Suprapubic skin (tissue), 4 donors: ENCODE measurements at regions not wholly inside any gene's neighbourhood (a gene's known extent, or its start where the extent isn't known, plus 50 kb on each side); places are given as distances from the start of the nearest gene placed in this dataset.

Source experiments
- DNase-seq, 2 donors: peaks; one replicate each; pipeline ENCODE4 v3.0.0-alpha.2; 2019; ENCODE audit warnings: low spot score in 2 of 2
- H3K27ac ChIP-seq: fragments of 200-600 bp; sonication (generic); one replicate; pipeline ENCODE4 v1.5.1; 2019
- H3K27me3 ChIP-seq: fragments of 200-600 bp; sonication (generic); one replicate; pipeline ENCODE4 v1.5.1; 2019
- H3K36me3 ChIP-seq: fragments of 200-600 bp; sonication (generic); one replicate; pipeline ENCODE4 v1.5.1; 2019
- H3K4me1 ChIP-seq: fragments of 200-600 bp; sonication (generic); one replicate; pipeline ENCODE4 v1.5.1; 2019
- H3K4me3 ChIP-seq: fragments of 200-600 bp; sonication (generic); one replicate; pipeline ENCODE4 v1.5.1; 2019; ENCODE audit warnings: mild to moderate bottlenecking
- H3K9me3 ChIP-seq: fragments of 200-600 bp; sonication (generic); one replicate; pipeline ENCODE4 v1.5.1; 2019
- EP300 ChIP-seq: sonication (generic); formaldehyde crosslinking; IDR thresholded peaks from one replicate; pipeline ENCODE4 v1.6.1; 2017; ENCODE audit warnings: antibody characterized with exemption
- POLR2A ChIP-seq, 2 donors: fragments of 450-650 bp; IDR thresholded peaks; one replicate each; pipeline ENCODE4 v1.6.1; 2017; ENCODE audit warnings: antibody characterized with exemption in 2 of 2, mild to moderate bottlenecking in 2 of 2, moderate library complexity in 2 of 2
- POLR2AphosphoS5 ChIP-seq, 3 donors: sonication (generic); formaldehyde crosslinking; IDR thresholded peaks; one replicate each; pipeline ENCODE4 v1.6.1; 2017; ENCODE audit warnings: antibody characterized with exemption in 3 of 3
- WGBS: methylation state at CpG from one replicate; pipeline ENCODE4 v1.1.5; 2018; 5-methylcytosine and 5-hydroxymethylcytosine counted together
- TF ChIP-seq, protein P1 (sequence below), 2 donors: fragments of 200-600 bp in 1 of 2; fragments of 450-650 bp in 1 of 2; sonication (generic) in 1 of 2; IDR thresholded peaks; one replicate each; pipeline ENCODE4 v1.5.1; 2016 to 2019; ENCODE audit warnings: antibody characterized with exemption in 2 of 2, mild to moderate bottlenecking in 1 of 2, moderate library complexity in 1 of 2

GRCh38 chr6:71665931-71666330, 220.4 kb upstream of the RIMS1 start:
- TF ChIP-seq, protein P1, sequence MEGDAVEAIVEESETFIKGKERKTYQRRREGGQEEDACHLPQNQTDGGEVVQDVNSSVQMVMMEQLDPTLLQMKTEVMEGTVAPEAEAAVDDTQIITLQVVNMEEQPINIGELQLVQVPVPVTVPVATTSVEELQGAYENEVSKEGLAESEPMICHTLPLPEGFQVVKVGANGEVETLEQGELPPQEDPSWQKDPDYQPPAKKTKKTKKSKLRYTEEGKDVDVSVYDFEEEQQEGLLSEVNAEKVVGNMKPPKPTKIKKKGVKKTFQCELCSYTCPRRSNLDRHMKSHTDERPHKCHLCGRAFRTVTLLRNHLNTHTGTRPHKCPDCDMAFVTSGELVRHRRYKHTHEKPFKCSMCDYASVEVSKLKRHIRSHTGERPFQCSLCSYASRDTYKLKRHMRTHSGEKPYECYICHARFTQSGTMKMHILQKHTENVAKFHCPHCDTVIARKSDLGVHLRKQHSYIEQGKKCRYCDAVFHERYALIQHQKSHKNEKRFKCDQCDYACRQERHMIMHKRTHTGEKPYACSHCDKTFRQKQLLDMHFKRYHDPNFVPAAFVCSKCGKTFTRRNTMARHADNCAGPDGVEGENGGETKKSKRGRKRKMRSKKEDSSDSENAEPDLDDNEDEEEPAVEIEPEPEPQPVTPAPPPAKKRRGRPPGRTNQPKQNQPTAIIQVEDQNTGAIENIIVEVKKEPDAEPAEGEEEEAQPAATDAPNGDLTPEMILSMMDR (IDR thresholded peaks at IDR 0.05) = no peak
- TF ChIP-seq POLR2AphosphoS5 (IDR thresholded peaks at IDR 0.05) (no peak), POLR2A (IDR thresholded peaks at IDR 0.05) (no peak), EP300 (no peak)
- Histone ChIP-seq H3K4me1 (no peaks in the 10 kb centered on the region), H3K27me3 (no peaks in the 10 kb centered on the region), H3K36me3 (no peaks in the 10 kb centered on the region), H3K4me3 (no peak overlapping the region), H3K27ac (no peak overlapping the region), H3K9me3 (no peaks in the 10 kb centered on the region)
- WGBS = 56% methylated on average over 3 of the region's 3 CpGs
- no peak for DNase-seq

- WGBS = 65% methylated on average over 2 of the region's 2 CpGs
- no peaks in the 10 kb centered on the region for H3K4me1 ChIP-seq
- TF ChIP-seq, protein P1 (IDR thresholded peaks at IDR 0.05) = no peak
- TF ChIP-seq EP300 (no peak), POLR2AphosphoS5 (IDR thresholded peaks at IDR 0.05) (no peak), POLR2A (IDR thresholded peaks at IDR 0.05) (no peak)
- no peaks in the 10 kb centered on the region for H3K9me3 ChIP-seq
- no peak overlapping the region for H3K27ac ChIP-seq
- no peaks in the 10 kb centered on the region for H3K36me3 ChIP-seq
- no peaks in the 10 kb centered on the region for H3K27me3 ChIP-seq
- no peak for DNase-seq
- no peak overlapping the region for H3K4me3 ChIP-seq
Measured at GRCh38 chr6:71672876-71673275, 213.5 kb upstream of the RIMS1 start.

DNA sequence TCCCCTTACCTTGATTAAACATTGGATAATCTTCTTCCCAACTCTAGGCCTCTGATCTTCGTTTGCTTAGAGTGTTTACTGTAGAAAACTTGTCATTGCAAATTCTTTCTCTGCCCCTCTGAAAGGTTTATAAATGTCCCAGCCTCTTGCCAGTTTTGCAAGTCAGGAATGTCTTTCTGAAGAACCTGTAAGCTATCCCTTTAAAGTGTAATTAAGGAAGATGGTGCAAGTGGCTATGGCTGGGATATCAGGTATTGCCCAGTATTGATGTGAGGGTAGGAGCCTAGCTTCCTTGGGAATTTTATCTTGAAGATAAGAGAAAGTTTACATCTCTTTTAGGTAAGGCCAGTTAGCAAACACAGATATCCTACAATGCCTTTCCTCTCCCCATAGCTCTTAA, 211.0 kb upstream of the RIMS1 start:
- Histone ChIP-seq H3K4me1 (no peaks in the 10 kb centered on the region), H3K4me3 (no peak overlapping the region), H3K36me3 (no peaks in the 10 kb centered on the region), H3K27me3 (no peaks in the 10 kb centered on the region), H3K9me3 (no peaks in the 10 kb centered on the region), H3K27ac (no peak overlapping the region)
- TF ChIP-seq POLR2AphosphoS5 (IDR thresholded peaks at IDR 0.05) = no peak
- no peak for TF ChIP-seq EP300
- TF ChIP-seq, protein P1 (IDR thresholded peaks at IDR 0.05) = no peak
- no peak for TF ChIP-seq POLR2A (IDR thresholded peaks at IDR 0.05)
- DNase-seq = no peak
- 30% methylated on average over 1 of the region's 1 CpG for WGBS

DNA sequence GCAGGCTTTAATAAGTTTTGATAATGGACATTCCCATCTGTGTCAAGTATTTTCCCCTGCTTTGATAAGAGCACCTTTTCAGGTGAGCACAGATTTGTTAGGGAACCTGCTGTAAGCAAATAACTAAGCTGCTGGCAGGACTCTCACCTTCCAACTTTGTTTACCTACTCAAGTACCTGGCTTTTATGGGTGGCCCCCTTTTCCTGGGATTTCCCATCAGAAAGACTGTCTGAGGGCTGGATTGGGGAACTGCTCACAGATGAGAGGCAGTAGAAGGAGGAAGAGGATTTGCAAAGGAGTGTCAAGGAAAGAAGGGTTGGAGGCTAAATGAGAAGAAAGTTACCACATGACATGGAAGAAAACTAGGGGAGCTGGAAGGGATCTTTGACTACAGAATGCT, 210.1 kb upstream of the RIMS1 start:
- H3K9me3 ChIP-seq = no peaks in the 10 kb centered on the region
- TF ChIP-seq POLR2AphosphoS5 (IDR thresholded peaks at IDR 0.05) = no peak
- TF ChIP-seq EP300 = no peak
- TF ChIP-seq, protein P1 (IDR thresholded peaks at IDR 0.05) = no peak
- no peak for TF ChIP-seq POLR2A (IDR thresholded peaks at IDR 0.05)
- no peak overlapping the region for H3K4me3 ChIP-seq
- H3K4me1 ChIP-seq = no peaks in the 10 kb centered on the region
- H3K27ac ChIP-seq = no peak overlapping the region
- DNase-seq = no peak
- H3K36me3 ChIP-seq = no peaks in the 10 kb centered on the region
- no peaks in the 10 kb centered on the region for H3K27me3 ChIP-seq

GRCh38 chr6:71678091-71678490, 208.3 kb upstream of the RIMS1 start:
- no peaks in the 10 kb centered on the region for H3K9me3 ChIP-seq
- WGBS = 77% methylated on average over 3 of the region's 3 CpGs

More at GRCh38 chr6:71678091-71678490, 208.3 kb upstream of the RIMS1 start:
- no peaks in the 10 kb centered on the region for H3K27me3 ChIP-seq
- no peak overlapping the region for H3K27ac ChIP-seq
- no peak overlapping the region for H3K4me3 ChIP-seq
- TF ChIP-seq POLR2AphosphoS5 (IDR thresholded peaks at IDR 0.05) (no peak), EP300 (no peak), POLR2A (IDR thresholded peaks at IDR 0.05) (no peak)
- TF ChIP-seq, protein P1 (IDR thresholded peaks at IDR 0.05) = no peak
- no peak for DNase-seq
- no peaks in the 10 kb centered on the region for H3K4me1 ChIP-seq
- H3K36me3 ChIP-seq = no peaks in the 10 kb centered on the region
